Neural cell (in vitro differentiated cells): ENCODE measurements at regions not wholly inside any gene's neighbourhood (a gene's known extent, or its start where the extent isn't known, plus 50 kb on each side); places are given as distances from the start of the nearest gene placed in this dataset.

Source experiments
- H2AFZ ChIP-seq: fragments of 200-600, 300-800 bp; sonication (generic), shearing (Covaris generic); 2 replicates; pipeline ENCODE4 v1.6.0; 2014; ENCODE audit warnings: low read depth, mild to moderate bottlenecking, antibody characterized with exemption, low read length, moderate library complexity
- H3F3A ChIP-seq: fragments of 200-600 bp; shearing (Covaris generic); 2 replicates; pipeline ENCODE4 v1.6.1; 2016; ENCODE audit warnings: mild to moderate bottlenecking, moderate library complexity, mixed read lengths, antibody characterized with exemption, low read length; ENCODE audit not compliant: insufficient read depth, poor library complexity, severe bottlenecking
- H3K27ac ChIP-seq: fragments of 200-600, 300-800 bp; sonication (generic), shearing (Covaris generic); 2 replicates; pipeline ENCODE4 v1.5.1; 2014; ENCODE audit warnings: mild to moderate bottlenecking, low read length, moderate library complexity
- H3K27me3 ChIP-seq: fragments of 300-800, 200-600 bp; sonication (generic), shearing (Covaris generic); 2 replicates; pipeline ENCODE4 v1.6.0; 2014; ENCODE audit warnings: mild to moderate bottlenecking, low read depth, low read length, moderate library complexity; ENCODE audit not compliant: insufficient read depth
- H3K36me3 ChIP-seq: fragments of 300-800, 200-600 bp; sonication (generic), shearing (Covaris generic); 2 replicates; pipeline ENCODE4 v1.5.1; 2014; ENCODE audit warnings: mild to moderate bottlenecking, antibody characterized with exemption, low read length, moderate library complexity; ENCODE audit not compliant: insufficient read depth
- H3K4me2 ChIP-seq: fragments of 300-800, 200-600 bp; sonication (generic), shearing (Covaris generic); 2 replicates; pipeline ENCODE4 v1.6.0; 2014; ENCODE audit warnings: mild to moderate bottlenecking, low read length
- H3K4me3 ChIP-seq: fragments of 300-800, 200-600 bp; sonication (generic), shearing (Covaris generic); 2 replicates; pipeline ENCODE4 v1.5.1; 2014; ENCODE audit warnings: mild to moderate bottlenecking, low read length, moderate library complexity
- H3K79me2 ChIP-seq: fragments of 200-600 bp; shearing (Covaris generic); replicated peaks from 2 replicates; pipeline ENCODE4 v1.6.0; 2014; ENCODE audit warnings: mild to moderate bottlenecking, low read length, moderate library complexity; ENCODE audit not compliant: insufficient read depth
- H3K9ac ChIP-seq: fragments of 300-800, 200-600 bp; sonication (generic), shearing (Covaris generic); 2 replicates; pipeline ENCODE4 v1.6.1; 2016; ENCODE audit warnings: mild to moderate bottlenecking, low read length, mixed read lengths
- H3K9me2 ChIP-seq: fragments of 200-600 bp; shearing (Covaris generic); 2 replicates; pipeline ENCODE4 v1.6.1; 2016; ENCODE audit warnings: mild to moderate bottlenecking, low read length, mixed read lengths; ENCODE audit not compliant: insufficient read depth
- H3K9me3 ChIP-seq: fragments of 200-600, 300-800 bp; sonication (generic), shearing (Covaris generic); 2 replicates; pipeline ENCODE4 v1.6.1; 2016; ENCODE audit warnings: mild to moderate bottlenecking, mixed run types, low read length, moderate library complexity, mixed read lengths
- H4K20me1 ChIP-seq: fragments of 200-600 bp; shearing (Covaris generic); 2 replicates; pipeline ENCODE4 v1.6.1; 2016; ENCODE audit warnings: mild to moderate bottlenecking, mixed run types; ENCODE audit not compliant: insufficient read depth
- EP300 ChIP-seq: fragments of 450-650 bp; conservative IDR thresholded peaks from 2 replicates; pipeline ENCODE4 v1.6.1; 2014; ENCODE audit warnings: antibody characterized with exemption, mild to moderate bottlenecking, moderate library complexity; ENCODE audit not compliant: poor library complexity, severe bottlenecking
- EZH2 ChIP-seq: fragments of 200-600, 300-800 bp; shearing (Covaris generic), sonication (generic); IDR thresholded peaks from 2 replicates; pipeline ENCODE4 v1.6.1; 2014; ENCODE audit warnings: antibody characterized with exemption, low read length, borderline replicate concordance, mild to moderate bottlenecking; ENCODE audit not compliant: insufficient read depth, poor library complexity, severe bottlenecking
- MXI1 ChIP-seq: fragments of 450-650 bp; conservative IDR thresholded peaks from 2 replicates; pipeline ENCODE4 v1.6.1; 2014; ENCODE audit warnings: antibody characterized with exemption, mild to moderate bottlenecking; ENCODE audit not compliant: poor library complexity, severe bottlenecking
- POLR2AphosphoS5 ChIP-seq: IDR thresholded peaks from 2 replicates; pipeline ENCODE4 v1.6.1; 2012
- RAD21 ChIP-seq: fragments of 450-650 bp; conservative IDR thresholded peaks from 2 replicates; pipeline ENCODE4 v1.6.1; 2014; ENCODE audit warnings: antibody characterized with exemption, mild to moderate bottlenecking, moderate library complexity
- SMC3 ChIP-seq: fragments of 450-650 bp; conservative IDR thresholded peaks from 2 replicates; pipeline ENCODE4 v1.6.1; 2014; ENCODE audit warnings: antibody characterized with exemption, mild to moderate bottlenecking, moderate library complexity; ENCODE audit not compliant: poor library complexity
- TAF1 ChIP-seq: IDR thresholded peaks from 2 replicates; pipeline ENCODE4 v1.6.1; 2012; ENCODE audit warnings: low read depth
- TF ChIP-seq, protein P1 (sequence below): fragments of 450-650 bp; IDR thresholded peaks from 2 replicates; pipeline ENCODE4 v1.5.1; 2014; ENCODE audit warnings: antibody characterized with exemption, mild to moderate bottlenecking, moderate library complexity; ENCODE audit not compliant: poor library complexity, severe bottlenecking
- TF ChIP-seq, protein P2 (sequence below): IDR thresholded peaks from 2 replicates; pipeline ENCODE4 v1.6.1; 2012; ENCODE audit warnings: borderline replicate concordance

DNA sequence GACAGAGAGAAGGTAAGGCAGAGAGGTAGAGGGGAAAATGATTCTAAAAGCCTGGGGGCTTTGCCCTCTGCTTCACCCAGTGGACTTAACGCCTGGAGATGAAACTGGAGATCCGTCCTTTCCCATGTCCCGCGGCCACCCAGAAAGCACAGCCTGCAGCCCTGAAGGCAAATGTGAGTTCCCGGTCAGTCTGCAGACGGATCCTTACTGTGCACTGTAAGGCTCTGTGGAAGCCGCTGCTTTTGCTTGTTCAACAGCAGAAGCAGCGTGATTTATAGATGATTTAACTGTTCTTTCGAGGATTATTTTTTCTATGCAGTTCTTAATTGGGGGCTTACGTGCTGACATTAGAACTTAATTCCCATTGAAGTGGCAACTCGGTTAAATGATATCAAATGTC is 290.4 kb downstream of the FOXL1 start:
- no peaks in the 10 kb centered on the region for H4K20me1 ChIP-seq
- H3K9me3 ChIP-seq = no peaks in the 10 kb centered on the region
- no peaks in the 10 kb centered on the region for H3K9me2 ChIP-seq
- H3K27me3 ChIP-seq = no peaks in the 10 kb centered on the region
- no peak for TF ChIP-seq EZH2
- TF ChIP-seq, protein P1, sequence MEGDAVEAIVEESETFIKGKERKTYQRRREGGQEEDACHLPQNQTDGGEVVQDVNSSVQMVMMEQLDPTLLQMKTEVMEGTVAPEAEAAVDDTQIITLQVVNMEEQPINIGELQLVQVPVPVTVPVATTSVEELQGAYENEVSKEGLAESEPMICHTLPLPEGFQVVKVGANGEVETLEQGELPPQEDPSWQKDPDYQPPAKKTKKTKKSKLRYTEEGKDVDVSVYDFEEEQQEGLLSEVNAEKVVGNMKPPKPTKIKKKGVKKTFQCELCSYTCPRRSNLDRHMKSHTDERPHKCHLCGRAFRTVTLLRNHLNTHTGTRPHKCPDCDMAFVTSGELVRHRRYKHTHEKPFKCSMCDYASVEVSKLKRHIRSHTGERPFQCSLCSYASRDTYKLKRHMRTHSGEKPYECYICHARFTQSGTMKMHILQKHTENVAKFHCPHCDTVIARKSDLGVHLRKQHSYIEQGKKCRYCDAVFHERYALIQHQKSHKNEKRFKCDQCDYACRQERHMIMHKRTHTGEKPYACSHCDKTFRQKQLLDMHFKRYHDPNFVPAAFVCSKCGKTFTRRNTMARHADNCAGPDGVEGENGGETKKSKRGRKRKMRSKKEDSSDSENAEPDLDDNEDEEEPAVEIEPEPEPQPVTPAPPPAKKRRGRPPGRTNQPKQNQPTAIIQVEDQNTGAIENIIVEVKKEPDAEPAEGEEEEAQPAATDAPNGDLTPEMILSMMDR = no peak
- TF ChIP-seq, protein P2, sequence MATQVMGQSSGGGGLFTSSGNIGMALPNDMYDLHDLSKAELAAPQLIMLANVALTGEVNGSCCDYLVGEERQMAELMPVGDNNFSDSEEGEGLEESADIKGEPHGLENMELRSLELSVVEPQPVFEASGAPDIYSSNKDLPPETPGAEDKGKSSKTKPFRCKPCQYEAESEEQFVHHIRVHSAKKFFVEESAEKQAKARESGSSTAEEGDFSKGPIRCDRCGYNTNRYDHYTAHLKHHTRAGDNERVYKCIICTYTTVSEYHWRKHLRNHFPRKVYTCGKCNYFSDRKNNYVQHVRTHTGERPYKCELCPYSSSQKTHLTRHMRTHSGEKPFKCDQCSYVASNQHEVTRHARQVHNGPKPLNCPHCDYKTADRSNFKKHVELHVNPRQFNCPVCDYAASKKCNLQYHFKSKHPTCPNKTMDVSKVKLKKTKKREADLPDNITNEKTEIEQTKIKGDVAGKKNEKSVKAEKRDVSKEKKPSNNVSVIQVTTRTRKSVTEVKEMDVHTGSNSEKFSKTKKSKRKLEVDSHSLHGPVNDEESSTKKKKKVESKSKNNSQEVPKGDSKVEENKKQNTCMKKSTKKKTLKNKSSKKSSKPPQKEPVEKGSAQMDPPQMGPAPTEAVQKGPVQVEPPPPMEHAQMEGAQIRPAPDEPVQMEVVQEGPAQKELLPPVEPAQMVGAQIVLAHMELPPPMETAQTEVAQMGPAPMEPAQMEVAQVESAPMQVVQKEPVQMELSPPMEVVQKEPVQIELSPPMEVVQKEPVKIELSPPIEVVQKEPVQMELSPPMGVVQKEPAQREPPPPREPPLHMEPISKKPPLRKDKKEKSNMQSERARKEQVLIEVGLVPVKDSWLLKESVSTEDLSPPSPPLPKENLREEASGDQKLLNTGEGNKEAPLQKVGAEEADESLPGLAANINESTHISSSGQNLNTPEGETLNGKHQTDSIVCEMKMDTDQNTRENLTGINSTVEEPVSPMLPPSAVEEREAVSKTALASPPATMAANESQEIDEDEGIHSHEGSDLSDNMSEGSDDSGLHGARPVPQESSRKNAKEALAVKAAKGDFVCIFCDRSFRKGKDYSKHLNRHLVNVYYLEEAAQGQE = no peak
- TF ChIP-seq MXI1 = no peak
- no peak for TF ChIP-seq SMC3
- no peak for TF ChIP-seq EP300
- no peak for TF ChIP-seq POLR2AphosphoS5
- no peak for TF ChIP-seq TAF1
- no peak for TF ChIP-seq RAD21
- H3K9ac ChIP-seq = no peak overlapping the region
- no peak overlapping the region for H2AFZ ChIP-seq
- H3K4me3 ChIP-seq = no peak overlapping the region
- H3K4me2 ChIP-seq = no peak overlapping the region
- no peaks in the 10 kb centered on the region for H3K36me3 ChIP-seq
- no peaks in the 10 kb centered on the region for H3K79me2 ChIP-seq
- no peak overlapping the region for H3K27ac ChIP-seq
- H3F3A ChIP-seq = no peaks in the 10 kb centered on the region

DNA sequence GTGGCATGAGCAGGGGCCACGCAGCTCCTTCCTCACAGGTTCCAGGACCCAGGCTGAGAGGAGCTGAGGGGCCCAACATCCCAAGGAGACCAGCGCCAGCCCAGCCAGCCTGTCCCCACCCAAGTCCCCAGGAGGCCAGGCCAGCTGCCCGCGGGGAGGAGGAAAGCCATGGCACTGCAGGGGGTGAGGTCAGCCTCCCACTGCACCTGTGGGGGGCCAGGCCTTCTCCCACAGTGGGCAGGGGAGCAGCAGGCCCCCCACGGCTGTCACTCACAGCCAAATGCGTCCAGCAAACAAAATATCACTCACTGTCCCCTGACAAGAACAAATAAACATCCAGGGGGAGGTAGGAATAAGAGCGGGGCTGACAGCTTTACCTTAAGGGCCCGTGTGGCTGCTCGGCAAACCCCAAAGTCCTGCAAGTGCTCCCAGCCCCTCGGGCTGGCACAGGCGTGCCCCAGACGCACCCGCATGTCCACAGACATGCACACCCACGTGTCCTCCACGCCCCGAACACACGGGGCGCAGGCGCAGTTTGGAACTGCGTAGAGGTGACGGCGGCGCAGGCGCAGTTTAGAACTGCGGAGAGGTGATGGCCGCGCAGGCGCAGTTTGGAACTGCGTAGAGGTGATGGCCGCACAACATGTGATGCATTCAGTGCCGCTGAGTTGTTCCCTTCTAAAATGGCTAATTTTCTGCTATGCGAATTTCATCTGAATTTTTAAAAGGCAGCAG is 291.1 kb downstream of the FOXL1 start:
- no peaks in the 10 kb centered on the region for H3K36me3 ChIP-seq
- H3K9me2 ChIP-seq = no peaks in the 10 kb centered on the region
- H2AFZ ChIP-seq = no peak overlapping the region
- no peaks in the 10 kb centered on the region for H3K79me2 ChIP-seq
- no peak overlapping the region for H3K4me2 ChIP-seq
- H3K9ac ChIP-seq = no peak overlapping the region
- H4K20me1 ChIP-seq = no peaks in the 10 kb centered on the region
- H3K27ac ChIP-seq = no peak overlapping the region
- TF ChIP-seq SMC3 = no peak
- no peaks in the 10 kb centered on the region for H3K27me3 ChIP-seq
- no peak overlapping the region for H3K4me3 ChIP-seq
- H3K9me3 ChIP-seq = no peaks in the 10 kb centered on the region
- H3F3A ChIP-seq = no peaks in the 10 kb centered on the region

DNA sequence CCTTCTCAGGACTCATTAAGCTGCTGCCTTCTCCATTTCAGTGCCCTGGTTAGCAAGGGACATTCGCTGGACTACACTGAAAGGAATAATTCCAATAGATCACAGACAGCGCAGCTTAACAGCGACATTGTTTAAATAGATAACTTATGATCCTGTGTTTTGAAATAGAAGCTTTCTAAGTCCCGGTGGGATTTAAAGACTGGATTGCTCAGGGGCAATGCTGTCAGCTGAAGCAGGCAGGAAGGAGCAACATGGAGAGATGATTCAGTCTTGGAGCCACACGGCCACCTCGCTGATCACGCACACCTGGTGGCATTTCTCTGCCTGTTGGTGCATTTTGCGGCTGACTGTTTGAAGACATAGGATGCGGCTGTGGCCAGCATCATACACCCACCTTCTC is 292.0 kb downstream of the FOXL1 start:
- Histone ChIP-seq H3K9me2 (no peaks in the 10 kb centered on the region), H3K9ac (no peak overlapping the region), H3K27me3 (no peaks in the 10 kb centered on the region), H3F3A (no peaks in the 10 kb centered on the region), H2AFZ (no peak overlapping the region), H3K4me2 (no peak overlapping the region), H3K9me3 (no peaks in the 10 kb centered on the region), H3K4me3 (no peak overlapping the region), H3K36me3 (no peaks in the 10 kb centered on the region), H4K20me1 (no peaks in the 10 kb centered on the region), H3K27ac (no peak overlapping the region), H3K79me2 (no peaks in the 10 kb centered on the region)
- TF ChIP-seq EP300 = no peak
- TF ChIP-seq MXI1 = no peak
- no peak for TF ChIP-seq TAF1
- no peak for TF ChIP-seq RAD21
- TF ChIP-seq, protein P2 = no peak
- TF ChIP-seq, protein P1 = no peak
- TF ChIP-seq POLR2AphosphoS5 = no peak
